ENCODE measurements at regions not wholly inside any gene's neighbourhood (a gene's known extent, or its start where the extent isn't known, plus 50 kb on each side); places are given as distances from the start of the nearest gene placed in this dataset.

DNA sequence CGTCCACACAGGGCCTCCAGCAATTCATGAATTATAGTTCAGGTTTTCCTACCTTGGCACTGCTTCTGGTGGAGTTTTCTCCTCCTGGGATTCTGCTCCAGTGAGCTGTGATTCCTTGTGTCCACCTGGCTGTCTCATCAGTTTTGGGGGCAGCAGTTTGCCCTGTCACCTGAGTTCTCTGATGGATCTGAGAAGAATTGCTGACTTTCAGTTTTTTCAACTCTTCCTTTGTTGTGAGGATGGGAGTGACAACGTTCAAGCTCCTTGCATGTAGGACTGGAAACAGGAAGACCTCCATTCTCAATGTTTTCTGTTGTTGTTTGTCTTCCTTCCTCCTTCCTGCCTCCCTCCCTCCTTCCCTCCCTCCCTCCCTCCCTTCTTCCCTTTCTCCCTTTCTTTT, 359.0 kb downstream of the TSN start:
- TF ChIP-seq POLR2A (IDR thresholded peaks at IDR 0.05; ENCODE audit: extremely low read depth, insufficient read length) = no peak
- TF ChIP-seq, protein P1, sequence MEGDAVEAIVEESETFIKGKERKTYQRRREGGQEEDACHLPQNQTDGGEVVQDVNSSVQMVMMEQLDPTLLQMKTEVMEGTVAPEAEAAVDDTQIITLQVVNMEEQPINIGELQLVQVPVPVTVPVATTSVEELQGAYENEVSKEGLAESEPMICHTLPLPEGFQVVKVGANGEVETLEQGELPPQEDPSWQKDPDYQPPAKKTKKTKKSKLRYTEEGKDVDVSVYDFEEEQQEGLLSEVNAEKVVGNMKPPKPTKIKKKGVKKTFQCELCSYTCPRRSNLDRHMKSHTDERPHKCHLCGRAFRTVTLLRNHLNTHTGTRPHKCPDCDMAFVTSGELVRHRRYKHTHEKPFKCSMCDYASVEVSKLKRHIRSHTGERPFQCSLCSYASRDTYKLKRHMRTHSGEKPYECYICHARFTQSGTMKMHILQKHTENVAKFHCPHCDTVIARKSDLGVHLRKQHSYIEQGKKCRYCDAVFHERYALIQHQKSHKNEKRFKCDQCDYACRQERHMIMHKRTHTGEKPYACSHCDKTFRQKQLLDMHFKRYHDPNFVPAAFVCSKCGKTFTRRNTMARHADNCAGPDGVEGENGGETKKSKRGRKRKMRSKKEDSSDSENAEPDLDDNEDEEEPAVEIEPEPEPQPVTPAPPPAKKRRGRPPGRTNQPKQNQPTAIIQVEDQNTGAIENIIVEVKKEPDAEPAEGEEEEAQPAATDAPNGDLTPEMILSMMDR (IDR thresholded peaks at IDR 0.05; ENCODE audit: low read depth, low read length) = no peak
- TF ChIP-seq MAX (IDR thresholded peaks at IDR 0.05; ENCODE audit: low read depth, low read length) = no peak
- TF ChIP-seq MYC (IDR thresholded peaks at IDR 0.05; ENCODE audit: low read depth, low read length) = no peak
